Left ventricle myocardium inferior (tissue), 1 donor: ENCODE measurements at regions not wholly inside any gene's neighbourhood (a gene's known extent, or its start where the extent isn't known, plus 50 kb on each side); places are given as distances from the start of the nearest gene placed in this dataset.

Experiments
- DNase-seq: peaks from one replicate; pipeline ENCODE4 v3.0.0-alpha.2; 2020
- H3K27ac ChIP-seq: fragments of 200-600 bp; replicated peaks from 2 replicates; pipeline ENCODE4 v1.8.0; 2021
- H3K27me3 ChIP-seq: fragments of 200-600 bp; 2 replicates; pipeline ENCODE4 v1.8.0; 2021; ENCODE audit warnings: low read depth
- H3K36me3 ChIP-seq: fragments of 200-600 bp; 2 replicates; pipeline ENCODE4 v1.8.0; 2021
- H3K4me1 ChIP-seq: fragments of 200-600 bp; 2 replicates; pipeline ENCODE4 v1.8.0; 2021
- H3K4me3 ChIP-seq: fragments of 200-600 bp; 2 replicates; pipeline ENCODE4 v1.8.0; 2021; ENCODE audit warnings: mild to moderate bottlenecking, moderate library complexity
- H3K9me3 ChIP-seq: fragments of 200-600 bp; replicated peaks from 2 replicates; pipeline ENCODE4 v1.8.0; 2021
- CTCF ChIP-seq: fragments of 200-600 bp; IDR thresholded peaks from 2 replicates; pipeline ENCODE4 v1.8.0; 2021; ENCODE audit warnings: antibody characterized with exemption, mild to moderate bottlenecking, borderline replicate concordance
- intact Hi-C: fragments of 100-400 bp; cut with micrococcal nuclease; formaldehyde crosslinking; loops from one replicate; pipeline ENCODE4 v1.11.0; 2022
- donor health status: DM: no; HTN: yes; CAD: no; lungs with severe emphysema.

- intact Hi-C loops: no loop called here
- no peak for TF ChIP-seq CTCF
- no peaks in the 10 kb centered on the region for H3K27me3 ChIP-seq
- no peak for DNase-seq
- H3K27ac ChIP-seq: no peak overlapping the region
- no peaks in the 10 kb centered on the region for H3K9me3 ChIP-seq
- no peak overlapping the region for H3K4me3 ChIP-seq
- H3K36me3 ChIP-seq: no peaks in the 10 kb centered on the region
- no peaks in the 10 kb centered on the region for H3K4me1 ChIP-seq
Measured at GRCh38 chr14:42001431-42001830, 394.8 kb downstream of the LRFN5 start.

- no peak overlapping the region for H3K27ac ChIP-seq
- no peak for DNase-seq
- H3K4me1 ChIP-seq: no peaks in the 10 kb centered on the region
- H3K9me3 ChIP-seq: no peaks in the 10 kb centered on the region
- no peak for TF ChIP-seq CTCF
- H3K4me3 ChIP-seq: no peak overlapping the region
- H3K36me3 ChIP-seq: no peaks in the 10 kb centered on the region
- no peaks in the 10 kb centered on the region for H3K27me3 ChIP-seq
- intact Hi-C loops: no loop called here
Measured at GRCh38 chr14:42000450-42000849, 393.8 kb downstream of the LRFN5 start.

GRCh38 chr14:41993687-41994086 is 387.0 kb downstream of the LRFN5 start:
- no peaks in the 10 kb centered on the region for H3K36me3 ChIP-seq
- no peak for DNase-seq
- no peaks in the 10 kb centered on the region for H3K27me3 ChIP-seq
- H3K4me1 ChIP-seq: no peaks in the 10 kb centered on the region
- no peak for TF ChIP-seq CTCF
- no peaks in the 10 kb centered on the region for H3K9me3 ChIP-seq
- no peak overlapping the region for H3K4me3 ChIP-seq
- H3K27ac ChIP-seq: no peak overlapping the region
- intact Hi-C loops: no loop called here

- TF ChIP-seq CTCF: no peak
- Histone ChIP-seq H3K4me1 (no peaks in the 10 kb centered on the region), H3K27ac (no peak overlapping the region), H3K9me3 (no peaks in the 10 kb centered on the region), H3K27me3 (no peaks in the 10 kb centered on the region), H3K36me3 (no peaks in the 10 kb centered on the region), H3K4me3 (no peak overlapping the region)
- intact Hi-C loops: no loop called here
- DNase-seq: no peak
Measured at GRCh38 chr14:41986700-41987099, 380.0 kb downstream of the LRFN5 start.

- H3K27ac ChIP-seq: no peak overlapping the region
- intact Hi-C loops: no loop called here
- no peak for DNase-seq
- no peak overlapping the region for H3K4me3 ChIP-seq
- no peak for TF ChIP-seq CTCF
- H3K27me3 ChIP-seq: no peaks in the 10 kb centered on the region
- H3K36me3 ChIP-seq: no peaks in the 10 kb centered on the region
- H3K4me1 ChIP-seq: no peaks in the 10 kb centered on the region
- H3K9me3 ChIP-seq: no peaks in the 10 kb centered on the region
Measured at GRCh38 chr14:41986083-41986645, 379.5 kb downstream of the LRFN5 start.
